NCI-H128 (cell line): ENCODE measurements at regions not wholly inside any gene's neighbourhood (a gene's known extent, or its start where the extent isn't known, plus 50 kb on each side); places are given as distances from the start of the nearest gene placed in this dataset.
"Not testable (repeated sequence)": the region's sequence is repeated elsewhere in the genome, so short reads cannot be mapped to it uniquely, and the experiment has no call there.

ENCODE experiments used
- DNase-seq: peaks from one replicate; lab custom pipeline; 2025; ENCODE audit not compliant: unreplicated experiment; lab: John Stamatoyannopoulos, UW

DNA sequence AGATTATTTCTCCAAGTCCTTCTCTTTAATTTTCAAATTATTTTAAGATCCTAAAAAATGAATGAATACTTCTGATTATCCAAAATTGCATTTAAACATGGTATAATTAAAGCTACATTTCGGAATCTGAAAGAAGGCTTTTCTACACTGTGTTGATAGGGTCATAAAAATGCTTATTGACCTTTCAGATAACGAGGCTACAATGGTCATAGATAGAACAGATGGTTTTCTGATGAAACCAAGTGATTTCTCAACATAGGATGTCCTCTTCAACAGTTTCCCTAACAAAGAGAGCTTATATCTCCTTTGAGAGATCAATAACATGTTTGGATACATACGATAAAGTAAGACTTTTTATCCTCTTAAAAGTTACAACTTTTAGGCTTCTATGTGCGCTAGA, 201.1 kb downstream of the PTH2R start:
- no peak for DNase-seq

DNA sequence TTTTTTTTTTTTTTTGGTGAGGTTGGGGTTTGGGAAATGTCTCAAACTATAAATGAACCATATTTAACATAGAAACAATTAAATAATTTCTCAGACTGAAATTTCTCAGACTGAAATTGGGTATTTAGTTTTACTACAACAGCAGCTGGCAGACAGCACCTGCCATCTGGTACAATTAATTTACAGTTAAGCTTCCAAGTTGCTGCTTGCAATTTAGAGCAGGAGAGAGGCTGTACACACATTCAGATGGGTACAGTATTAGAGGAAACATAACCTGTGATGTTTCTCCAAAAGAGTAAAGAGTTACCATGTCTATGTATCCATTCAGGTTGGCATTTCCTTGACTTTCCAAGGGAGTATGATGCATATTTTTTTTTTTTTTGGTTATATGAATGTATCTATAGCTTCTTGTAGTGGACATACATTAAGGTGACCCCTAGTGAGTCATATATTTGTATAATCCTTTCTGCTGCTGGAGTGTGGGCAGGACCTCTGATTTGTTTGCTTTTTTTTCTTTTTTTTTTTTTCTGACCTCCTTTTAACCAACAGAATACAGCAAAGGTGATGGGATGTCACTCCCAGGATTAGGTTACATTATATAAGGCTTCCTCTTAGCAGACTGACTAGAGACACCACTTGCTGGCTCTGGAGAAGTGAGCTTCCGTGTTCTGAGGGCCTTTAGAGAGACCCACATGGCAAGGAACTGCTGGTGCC, 201.7 kb downstream of the PTH2R start:
- no peak for DNase-seq

DNA sequence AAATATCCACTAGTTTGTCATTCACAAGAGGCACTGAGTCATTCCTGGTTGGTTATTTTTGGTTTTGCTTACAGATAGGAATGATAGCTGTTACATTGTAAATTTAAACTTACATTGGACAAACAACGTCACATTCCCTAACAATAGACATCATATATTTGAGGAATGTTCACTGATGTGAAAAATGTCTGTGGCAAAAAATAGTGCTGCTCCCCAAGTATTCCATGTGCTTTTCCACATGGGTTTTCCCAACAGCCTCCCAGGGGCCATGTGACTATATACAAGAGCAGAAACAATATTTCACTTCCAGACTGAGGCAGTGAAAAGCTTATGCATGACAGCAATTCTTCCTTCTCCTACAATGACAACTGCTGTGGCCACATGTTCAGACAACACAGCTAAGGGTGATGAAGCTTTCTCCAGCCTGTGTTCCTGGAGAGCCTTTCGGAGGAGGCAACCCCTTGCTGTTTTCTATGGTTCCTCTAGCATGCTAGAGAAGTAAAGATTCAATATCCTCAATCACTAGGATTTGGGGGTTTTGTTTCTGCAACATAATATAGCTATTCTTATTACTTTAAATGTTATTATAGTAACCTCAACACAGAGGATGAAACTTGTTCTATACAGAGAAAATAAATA, 202.7 kb downstream of the PTH2R start:
- no peak for DNase-seq

DNA sequence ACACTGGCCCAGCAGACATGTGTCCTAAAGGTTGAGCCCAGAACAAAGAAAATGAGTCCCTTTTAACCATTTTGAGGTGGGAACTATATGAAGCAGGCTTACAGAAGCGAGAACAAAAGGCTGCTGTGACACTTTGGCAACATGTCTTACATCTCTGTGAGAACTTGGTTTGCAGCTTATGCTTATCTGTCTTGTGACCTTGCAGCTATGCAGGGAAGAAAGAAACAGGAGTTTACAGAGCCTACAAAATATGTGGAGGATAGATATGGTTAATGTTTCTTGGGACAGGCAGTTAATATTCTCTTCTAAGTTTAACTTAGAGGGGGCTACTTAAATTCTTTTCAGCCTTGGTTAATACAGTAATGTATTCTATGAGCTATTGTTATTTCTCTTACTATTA, 209.1 kb downstream of the PTH2R start:
- not testable (repeated sequence) for DNase-seq

DNA sequence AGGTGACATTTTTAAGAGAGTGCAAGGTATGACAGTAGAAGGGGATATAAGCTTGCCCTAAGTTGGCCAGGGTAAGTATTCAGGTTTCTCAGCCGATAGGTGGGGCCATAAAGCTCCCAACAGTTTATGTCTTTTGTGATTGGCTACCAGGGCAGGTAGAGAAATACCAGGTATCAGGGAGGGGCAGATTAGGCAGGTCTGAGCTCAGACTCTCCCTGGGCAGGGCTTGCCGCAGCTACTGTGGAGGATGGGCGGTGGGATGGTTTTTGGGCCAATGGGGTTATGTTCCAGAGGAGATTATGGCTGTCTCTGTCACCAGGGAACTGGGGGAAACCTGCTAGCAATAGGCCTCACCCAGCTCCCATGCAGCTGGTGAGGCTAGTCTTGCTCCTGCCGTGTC, 211.6 kb downstream of the PTH2R start:
- DNase-seq, result no peak

DNA sequence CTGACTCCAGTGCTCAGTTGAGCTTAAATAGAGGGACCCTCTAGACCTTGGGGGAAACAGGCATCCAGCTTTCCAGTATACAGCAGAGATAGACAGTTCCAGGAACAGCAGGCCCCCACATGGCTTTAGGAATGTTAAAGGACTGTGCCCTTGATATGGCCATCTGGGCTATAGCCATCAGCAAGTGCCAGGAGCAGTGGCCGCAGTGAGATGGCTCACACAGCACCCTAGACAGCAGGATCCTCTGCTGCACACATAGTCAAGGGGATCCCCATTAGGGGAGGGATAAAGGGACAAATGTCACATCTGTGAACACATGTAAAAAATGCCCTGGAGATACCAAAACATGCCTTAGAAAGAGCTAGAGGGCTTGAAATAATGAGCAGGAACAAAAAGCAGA, 213.4 kb downstream of the PTH2R start:
- no peak for DNase-seq

DNA sequence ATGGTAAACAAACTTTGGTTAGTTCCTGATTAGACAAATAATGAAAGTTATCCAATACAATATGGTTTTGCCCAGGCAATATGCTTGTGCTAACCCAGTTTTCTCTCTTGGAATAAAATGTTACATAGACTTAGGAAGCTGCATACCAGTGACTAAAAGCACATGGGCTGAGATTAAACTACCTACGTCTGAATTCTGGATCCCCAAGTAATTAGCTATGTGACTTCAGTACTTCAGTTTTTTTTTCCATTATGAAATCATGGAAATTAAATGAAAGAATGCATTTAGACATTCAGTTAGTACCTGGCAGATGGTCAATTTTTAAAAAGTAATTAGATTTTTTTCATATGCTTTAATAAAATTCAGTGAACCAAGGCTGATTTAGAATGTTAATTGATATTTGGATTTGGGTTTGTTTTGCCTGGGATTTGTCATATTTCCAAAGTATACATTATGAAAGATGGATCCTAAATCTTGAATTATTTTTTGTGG, 213.9 kb downstream of the PTH2R start:
- no peak for DNase-seq

DNA sequence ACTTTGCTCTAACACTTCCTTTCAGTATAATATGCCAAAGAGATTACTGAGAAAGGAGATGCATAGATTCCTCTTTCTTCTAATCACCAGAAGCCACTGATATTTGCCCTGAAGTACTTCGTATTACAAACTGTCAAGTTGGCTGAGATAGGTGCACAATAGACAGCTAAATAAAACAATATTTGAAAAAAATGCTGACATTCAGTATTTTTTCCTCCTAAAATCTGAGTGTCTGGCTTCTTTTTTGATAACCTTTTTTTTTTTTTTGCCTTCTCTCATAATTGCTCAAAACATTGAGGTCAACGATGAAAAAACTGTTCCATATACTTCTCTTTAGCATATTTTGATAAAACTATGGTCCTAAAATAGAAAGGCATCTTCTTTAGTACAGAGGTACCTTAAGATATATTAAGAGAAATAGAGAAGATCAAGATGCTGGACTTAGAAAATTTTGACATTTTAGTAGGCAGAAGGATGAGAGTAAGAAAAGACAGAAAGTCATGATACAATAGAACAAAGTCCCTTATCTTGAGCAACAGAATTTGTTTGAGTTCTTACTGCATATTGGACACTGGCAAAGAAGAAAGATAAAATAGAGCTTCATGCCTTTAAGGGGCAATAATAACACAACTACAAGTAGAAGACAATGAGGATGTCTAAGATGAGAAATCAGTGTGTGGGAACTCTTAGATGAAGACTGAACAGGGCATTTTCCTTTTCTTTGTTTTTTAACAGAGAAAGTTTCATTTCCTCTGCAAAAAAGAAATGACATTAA, 220.7 kb downstream of the PTH2R start:
- no peak for DNase-seq

DNA sequence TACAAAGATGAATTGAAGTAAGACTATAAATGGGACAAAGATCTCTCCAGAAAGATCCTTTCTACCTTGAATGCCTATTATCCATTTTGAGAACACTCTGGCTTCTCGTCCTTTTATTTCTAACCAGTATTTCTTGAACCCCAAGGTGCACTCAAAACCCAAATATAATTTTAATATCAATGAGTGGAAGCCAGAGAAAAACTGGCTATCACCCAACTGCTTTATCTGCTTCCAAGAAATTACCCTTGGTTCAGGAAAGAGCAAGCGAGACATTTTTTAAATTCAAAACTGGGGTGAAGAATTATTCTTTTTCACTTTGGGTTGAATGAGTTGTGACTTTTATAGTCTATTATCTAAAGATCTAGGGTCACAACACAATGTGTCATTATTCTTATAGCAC, 221.3 kb downstream of the PTH2R start:
- no peak for DNase-seq

DNA sequence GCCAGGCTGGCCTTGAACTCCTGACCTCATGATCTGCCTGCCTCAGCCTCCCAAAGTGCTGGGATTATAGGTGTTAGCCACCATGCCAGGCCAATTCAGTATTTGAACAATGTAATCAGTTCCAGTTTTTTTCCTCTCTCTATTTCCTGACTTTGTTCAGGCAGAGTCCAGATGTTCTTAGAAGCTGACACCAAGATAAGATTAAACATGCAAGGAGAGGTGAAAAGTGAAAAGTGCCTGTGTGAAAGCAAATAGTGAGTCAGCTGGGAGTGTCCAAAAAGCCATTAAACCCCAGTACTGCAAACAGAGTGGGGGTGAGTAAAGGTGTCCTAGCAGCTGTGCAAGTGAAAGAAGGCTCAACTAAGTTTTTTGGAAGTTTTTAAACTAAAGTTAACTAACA, 231.5 kb downstream of the PTH2R start:
- no peak for DNase-seq

DNA sequence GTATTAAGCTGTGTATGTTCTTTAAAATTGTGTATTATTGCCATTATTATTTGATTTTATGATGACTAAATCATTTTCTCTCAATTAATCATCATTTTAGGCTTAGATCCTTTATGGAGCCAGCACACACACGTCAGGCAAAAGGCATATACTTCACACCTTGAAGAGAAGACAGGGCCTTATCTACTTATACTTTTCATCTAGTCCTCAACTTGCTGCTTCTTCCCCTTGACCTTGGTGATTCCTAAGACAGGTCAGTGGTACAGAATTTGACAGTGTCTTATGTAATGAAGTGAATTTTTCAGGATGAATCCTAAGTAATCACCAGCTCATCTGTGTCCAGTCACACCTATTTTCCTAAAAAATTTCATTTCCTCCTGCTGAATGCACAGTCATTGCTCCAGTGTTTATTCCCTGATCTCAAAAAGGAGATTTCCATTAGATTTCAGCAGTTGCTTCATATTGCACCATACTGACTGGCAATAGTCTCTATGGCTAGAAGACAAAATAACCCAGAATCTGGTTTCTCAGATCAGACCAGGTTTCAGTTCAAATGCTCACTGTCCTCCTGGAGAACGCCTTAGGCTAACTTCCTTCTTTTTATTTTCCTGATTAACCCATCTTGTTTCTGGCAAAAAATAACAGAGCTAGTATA, 235.7 kb downstream of the PTH2R start:
- DNase-seq, result no peak

DNA sequence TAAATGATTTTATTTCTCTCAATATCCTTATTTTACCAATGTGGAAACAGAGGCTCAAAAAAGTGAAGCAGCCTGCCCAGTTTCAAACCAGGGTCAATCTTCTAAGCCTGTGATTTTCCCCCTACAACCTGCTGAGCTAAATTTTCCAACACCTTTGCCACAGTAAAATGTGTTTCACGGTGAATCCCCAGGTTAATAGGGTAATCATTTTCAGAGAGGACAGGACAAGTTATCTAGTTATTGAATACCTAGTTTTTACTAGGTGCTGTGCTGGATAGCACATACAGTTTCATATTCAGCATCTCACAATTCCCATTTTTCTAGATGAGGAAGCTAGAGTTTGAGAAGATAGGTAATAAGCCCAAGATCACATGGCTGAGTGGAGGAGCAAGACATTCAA, 236.6 kb downstream of the PTH2R start:
- no peak for DNase-seq

DNA sequence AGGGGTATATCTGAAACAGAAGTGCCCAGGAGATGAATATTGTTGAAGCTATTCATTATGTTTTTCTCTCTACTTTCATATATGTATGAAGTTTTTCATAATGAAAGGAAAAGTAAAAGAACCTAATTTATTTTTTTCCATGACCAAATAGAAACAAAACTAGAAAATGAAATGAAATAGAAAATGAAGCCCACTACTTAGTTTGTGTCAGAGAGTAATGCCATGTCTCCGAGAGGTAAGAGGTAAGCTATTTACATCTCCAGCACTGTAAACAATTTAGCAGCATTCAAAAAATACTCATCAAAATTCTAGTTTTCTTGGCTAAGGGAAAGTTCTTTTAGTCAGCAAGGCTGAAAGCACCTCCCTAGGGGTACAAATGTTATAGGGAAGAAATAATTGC, 238.6 kb downstream of the PTH2R start:
- no peak for DNase-seq

DNA sequence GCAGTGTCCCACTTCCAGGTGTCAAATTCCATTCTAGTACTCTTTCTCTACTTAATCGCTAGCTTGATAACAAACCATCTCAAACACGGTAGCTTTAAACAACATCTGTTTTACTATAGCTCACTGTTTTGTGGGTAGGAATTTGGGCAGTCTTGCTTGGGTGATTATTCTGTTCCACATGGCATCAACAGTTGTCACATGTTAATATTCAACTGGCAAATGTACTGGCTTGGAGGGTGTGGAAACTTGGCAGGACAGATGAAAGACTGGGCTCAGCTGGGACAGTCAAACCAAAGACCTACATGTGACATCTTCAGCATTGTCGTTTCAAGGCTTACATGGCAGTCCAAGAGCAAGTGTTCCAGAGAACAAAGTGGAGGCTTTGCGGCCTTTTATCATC, 241.8 kb downstream of the PTH2R start:
- no peak for DNase-seq

DNA sequence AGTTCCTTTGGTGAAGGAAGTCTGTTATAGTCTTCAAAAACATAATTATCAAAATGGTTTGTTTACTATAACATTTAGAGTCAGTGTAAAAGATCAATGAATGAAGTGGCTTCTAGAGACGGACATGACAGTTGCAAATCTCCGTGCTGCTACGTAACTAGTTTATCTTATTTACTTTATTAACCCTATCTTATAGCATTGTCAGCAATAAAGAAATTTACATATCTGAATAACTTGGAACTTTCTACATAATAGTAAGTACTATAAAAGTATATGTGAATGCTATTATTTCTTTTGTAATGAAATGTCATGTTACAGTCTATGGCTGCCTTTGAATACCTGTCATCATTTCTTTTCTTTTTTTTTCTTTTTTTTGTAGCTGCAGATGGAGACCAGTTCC, 246.8 kb downstream of the PTH2R start:
- DNase-seq, result no peak

DNA sequence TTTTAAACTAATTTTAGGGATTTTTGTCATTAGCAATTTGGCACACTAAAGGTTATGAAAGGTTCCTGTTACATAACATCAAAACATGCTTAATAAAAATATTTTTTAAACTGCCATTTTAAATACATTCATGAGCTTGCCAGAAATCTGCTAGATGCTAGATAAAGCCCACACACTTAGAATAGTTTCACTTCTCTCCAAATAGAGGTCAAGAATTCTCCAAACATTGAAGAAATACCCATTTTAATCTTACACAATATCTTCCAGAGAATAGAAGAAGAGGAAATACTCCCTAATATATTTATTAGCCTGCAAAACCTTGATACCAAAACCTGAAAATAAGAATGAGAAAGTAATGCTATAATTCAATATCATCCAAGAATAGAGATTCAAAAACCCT, 247.5 kb downstream of the PTH2R start:
- DNase-seq, result no peak

DNA sequence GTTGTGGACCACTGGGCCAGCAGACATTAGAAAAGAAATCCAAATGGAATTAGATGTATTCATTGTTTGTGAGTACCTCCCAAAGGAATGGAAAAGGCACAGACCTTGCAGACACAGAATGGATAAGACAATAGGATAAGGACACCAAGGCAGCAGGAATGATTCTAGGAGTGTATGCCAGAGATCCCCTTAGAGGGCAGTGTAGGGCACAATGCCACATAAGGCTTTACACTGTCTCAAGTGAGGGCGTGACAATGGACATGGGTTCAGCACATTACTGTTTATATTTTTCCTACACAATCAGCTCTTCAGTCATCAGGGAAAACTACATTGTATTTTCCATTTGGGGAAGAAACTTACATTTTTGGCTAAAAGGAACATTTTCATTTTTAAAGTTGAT, 250.9 kb downstream of the PTH2R start:
- DNase-seq, result no peak

DNA sequence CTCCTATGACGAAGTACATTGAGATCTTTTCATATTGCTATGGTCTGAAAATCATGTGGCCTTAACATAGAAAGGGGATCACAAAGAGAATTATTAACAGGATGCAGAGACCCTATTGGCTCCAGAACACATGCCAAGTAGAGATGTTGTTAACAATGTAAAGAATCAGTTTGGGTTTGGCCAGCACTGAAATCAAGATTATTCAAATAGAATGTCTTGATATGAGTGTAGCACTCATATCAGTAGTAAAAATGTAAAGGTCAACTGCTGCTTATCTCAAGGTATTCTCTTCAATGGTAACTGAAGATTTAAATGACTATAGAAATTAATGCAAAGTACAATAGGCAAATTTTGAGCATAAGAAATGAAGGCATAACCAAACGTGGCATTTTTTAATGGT, 262.8 kb downstream of the PTH2R start:
- DNase-seq, result no peak

DNA sequence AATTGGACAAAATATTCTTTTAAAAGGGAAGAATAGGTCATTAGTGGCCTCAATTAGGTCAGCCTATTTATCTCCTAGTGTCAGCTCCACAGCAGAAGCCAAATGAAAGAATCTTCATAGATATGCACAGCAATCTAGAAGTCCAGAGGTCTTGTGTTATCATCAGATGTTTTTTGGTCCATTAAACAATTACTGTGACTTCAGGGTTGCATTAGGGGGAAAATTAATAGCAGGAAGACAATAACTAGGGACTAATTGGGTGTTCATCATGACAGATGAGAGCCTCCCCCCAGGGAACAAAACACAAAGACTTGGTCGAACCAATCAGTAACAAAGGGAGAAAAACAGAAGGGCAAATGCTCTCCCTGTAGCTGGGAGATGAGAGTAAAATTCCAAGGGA, 264.7 kb downstream of the PTH2R start:
- DNase-seq, result no peak

DNA sequence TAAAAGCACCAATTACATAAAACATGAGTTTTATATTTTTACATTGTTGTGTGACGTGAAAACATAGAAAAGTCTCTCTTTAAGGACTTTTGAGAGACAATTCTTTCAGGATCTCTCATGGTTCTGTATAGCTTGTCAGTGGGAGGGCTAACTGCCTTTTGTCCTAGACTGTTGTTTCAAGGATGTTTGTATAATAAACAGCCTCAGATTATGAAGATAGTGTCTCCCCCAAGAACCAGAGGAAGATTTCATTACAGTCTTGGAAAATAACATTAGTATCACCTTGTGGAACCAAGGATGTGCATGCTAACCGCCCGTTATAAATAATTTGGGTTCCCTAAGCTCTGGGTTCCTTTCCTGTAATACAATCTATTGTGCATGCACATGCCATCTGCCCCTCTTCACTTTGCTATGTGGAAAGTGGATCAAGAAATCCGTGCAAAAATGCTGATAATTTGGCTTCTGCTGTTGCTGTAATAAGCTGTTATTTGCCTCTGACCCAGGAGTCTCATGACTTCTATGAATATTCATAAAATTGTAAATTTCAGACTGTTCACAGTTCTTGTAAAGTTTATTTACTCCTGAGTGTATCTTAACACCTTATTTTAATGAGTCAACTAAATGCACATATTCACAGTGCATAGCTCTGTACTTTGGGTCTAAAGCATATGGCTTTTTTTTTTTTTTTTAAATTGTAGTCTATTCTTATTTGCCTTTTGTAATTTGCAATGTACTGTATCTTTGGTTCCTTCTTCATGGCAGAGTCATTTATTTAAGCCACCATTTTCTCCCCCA, 265.5 kb downstream of the PTH2R start:
- DNase-seq, result no peak

DNA sequence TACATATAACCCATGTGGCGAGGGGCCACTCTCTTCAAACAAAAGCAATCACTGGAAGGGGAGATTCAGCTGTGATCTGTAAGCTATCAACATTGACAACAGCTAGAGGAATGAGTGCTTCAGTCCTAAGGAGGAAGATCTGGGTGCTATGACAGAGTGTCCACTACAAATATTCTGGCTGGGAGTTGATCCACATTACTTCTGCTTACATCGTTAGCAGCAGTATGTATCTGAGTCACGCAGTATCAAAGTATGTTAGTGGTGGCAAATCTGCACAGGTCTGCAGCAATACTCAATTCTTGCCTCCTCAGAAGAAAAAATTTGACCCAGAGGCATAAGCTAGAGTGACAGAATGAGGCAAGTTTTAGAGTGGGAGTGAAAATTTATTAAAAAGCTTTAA, 267.0 kb downstream of the PTH2R start:
- DNase-seq, result no peak
